ENCODE measurements at regions not wholly inside any gene's neighbourhood (a gene's known extent, or its start where the extent isn't known, plus 50 kb on each side); places are given as distances from the start of the nearest gene placed in this dataset.

- Histone ChIP-seq H3K36me3 (replicated peaks; ENCODE audit: control insufficient read depth, insufficient read depth, low read length) (no peaks in the 10 kb centered on the region), H3K27me3 (ENCODE audit: control insufficient read depth, insufficient read depth, low read length) (no peaks in the 10 kb centered on the region), H3K4me3 (ENCODE audit: insufficient read depth, low read depth, low read length) (no peak overlapping the region)
- no peak for DNase-seq
These were observed 293.3 kb downstream of the BRD1 start for GRCh38 chr22:49534386-49534785.

GRCh38 chr22:49533886-49534285, 293.8 kb downstream of the BRD1 start:
- Histone ChIP-seq H3K36me3 (replicated peaks; ENCODE audit: control insufficient read depth, insufficient read depth, low read length) (no peaks in the 10 kb centered on the region), H3K27me3 (ENCODE audit: control insufficient read depth, insufficient read depth, low read length) (no peaks in the 10 kb centered on the region), H3K4me3 (ENCODE audit: insufficient read depth, low read depth, low read length) (no peak overlapping the region)
- DNase-seq: no peak

GRCh38 chr22:49532869-49533802, 294.5 kb downstream of the BRD1 start:
- no peak for DNase-seq
- Histone ChIP-seq H3K27me3 (ENCODE audit: control insufficient read depth, insufficient read depth, low read length) (no peaks in the 10 kb centered on the region), H3K36me3 (replicated peaks; ENCODE audit: control insufficient read depth, insufficient read depth, low read length) (no peaks in the 10 kb centered on the region), H3K4me3 (ENCODE audit: insufficient read depth, low read depth, low read length) (no peak overlapping the region)

- no peaks in the 10 kb centered on the region for H3K27me3 ChIP-seq (ENCODE audit: control insufficient read depth, insufficient read depth, low read length)
- DNase-seq: no peak
- no peak overlapping the region for H3K4me3 ChIP-seq (ENCODE audit: insufficient read depth, low read depth, low read length)
- H3K36me3 ChIP-seq (replicated peaks; ENCODE audit: control insufficient read depth, insufficient read depth, low read length): no peaks in the 10 kb centered on the region
These were observed 296.3 kb downstream of the BRD1 start for GRCh38 chr22:49531368-49531791.

DNA sequence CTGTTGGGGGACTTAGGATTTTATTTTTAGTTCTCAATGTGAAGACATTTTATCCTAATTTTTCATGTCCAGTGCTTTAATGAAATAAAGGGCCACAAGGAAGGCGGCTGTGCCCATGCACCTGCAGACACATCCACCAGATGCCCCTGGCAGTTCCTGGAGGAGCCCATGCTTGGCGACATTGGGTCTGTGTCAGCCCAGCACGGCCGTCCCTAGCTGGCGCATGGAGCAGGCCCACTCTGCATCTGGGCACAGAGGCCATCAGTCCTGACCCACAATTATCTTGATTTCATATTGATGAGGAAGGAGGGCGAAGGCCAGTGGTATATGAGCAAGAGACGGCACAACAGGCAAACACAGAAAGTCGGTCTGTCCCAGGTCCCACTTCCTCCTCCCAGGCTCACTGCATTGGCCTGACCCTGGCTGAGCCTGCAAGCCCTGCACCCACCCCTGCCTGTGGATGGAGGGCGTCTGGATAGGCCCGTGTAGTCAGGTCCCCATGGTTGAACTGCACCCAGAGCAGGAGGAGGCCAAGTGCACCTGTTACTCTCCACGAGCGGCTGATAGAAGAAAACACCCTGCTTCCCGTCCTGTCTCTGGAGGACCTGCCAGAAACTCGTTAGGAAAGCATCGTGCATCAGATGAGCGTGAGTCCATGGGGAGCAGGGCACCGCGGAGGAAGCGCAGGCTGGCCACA, 296.9 kb downstream of the BRD1 start:
- DNase-seq: no peak
- Histone ChIP-seq H3K4me3 (ENCODE audit: insufficient read depth, low read depth, low read length) (no peak overlapping the region), H3K27me3 (ENCODE audit: control insufficient read depth, insufficient read depth, low read length) (no peaks in the 10 kb centered on the region), H3K36me3 (replicated peaks; ENCODE audit: control insufficient read depth, insufficient read depth, low read length) (no peaks in the 10 kb centered on the region)

DNA sequence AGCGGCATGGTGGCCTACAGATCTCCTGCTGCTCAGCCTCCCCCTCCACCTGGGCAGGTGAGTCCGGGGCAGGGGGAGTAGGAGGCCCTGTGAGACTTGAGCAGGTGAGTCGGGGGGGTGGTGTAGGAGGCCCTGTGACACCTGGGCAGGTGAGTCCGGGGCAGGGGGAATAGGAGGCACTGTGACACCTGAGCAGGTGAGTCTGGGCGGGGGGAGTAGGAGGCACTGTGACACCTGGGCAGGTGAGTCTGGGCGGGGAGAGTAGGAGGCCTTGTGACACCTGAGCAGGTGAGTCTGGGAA, 299.3 kb downstream of the BRD1 start:
- no peaks in the 10 kb centered on the region for H3K27me3 ChIP-seq (ENCODE audit: control insufficient read depth, insufficient read depth, low read length)
- H3K36me3 ChIP-seq (replicated peaks; ENCODE audit: control insufficient read depth, insufficient read depth, low read length): no peaks in the 10 kb centered on the region
- H3K4me3 ChIP-seq (ENCODE audit: insufficient read depth, low read depth, low read length): no peak overlapping the region
- DNase-seq: no peak

DNA sequence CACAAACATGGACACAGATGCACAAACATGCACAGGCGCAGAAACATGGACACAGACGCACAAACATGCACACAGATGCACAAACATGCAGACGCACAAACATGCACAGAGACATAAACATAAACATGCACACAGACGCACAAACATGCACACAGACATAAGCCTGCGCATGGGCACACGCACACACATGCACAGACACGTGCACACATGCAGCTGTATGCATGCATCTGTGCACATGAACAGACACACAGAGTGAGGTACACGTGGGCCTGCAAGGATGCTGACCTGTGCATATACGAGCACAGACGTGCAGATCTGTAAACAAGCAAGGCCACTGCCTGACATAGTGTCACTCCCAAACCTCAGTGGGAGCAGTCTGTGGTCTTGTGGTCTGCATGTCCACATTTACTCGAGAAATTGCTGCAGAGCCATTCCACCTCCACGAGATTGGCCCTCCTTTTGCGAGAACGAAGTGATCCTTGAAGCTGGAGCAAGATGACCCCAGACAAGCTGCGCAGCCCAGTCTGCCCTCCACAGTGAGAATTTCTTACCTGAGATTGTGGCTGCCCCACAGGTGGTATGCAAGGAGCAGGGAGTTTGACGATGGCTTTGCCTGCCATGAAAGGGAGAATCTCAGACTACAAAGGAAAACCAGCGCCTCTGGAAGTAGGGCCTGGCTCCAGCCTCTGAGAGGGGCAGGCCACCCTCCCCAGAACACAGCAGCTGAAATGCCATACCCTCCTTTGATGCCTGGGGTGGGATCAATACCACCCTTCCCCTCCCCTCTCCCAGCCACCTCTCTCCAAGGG, 299.9 kb downstream of the BRD1 start:
- no peak for DNase-seq
- Histone ChIP-seq H3K36me3 (replicated peaks; ENCODE audit: control insufficient read depth, insufficient read depth, low read length) (no peaks in the 10 kb centered on the region), H3K4me3 (ENCODE audit: insufficient read depth, low read depth, low read length) (no peak overlapping the region), H3K27me3 (ENCODE audit: control insufficient read depth, insufficient read depth, low read length) (no peaks in the 10 kb centered on the region)

DNA sequence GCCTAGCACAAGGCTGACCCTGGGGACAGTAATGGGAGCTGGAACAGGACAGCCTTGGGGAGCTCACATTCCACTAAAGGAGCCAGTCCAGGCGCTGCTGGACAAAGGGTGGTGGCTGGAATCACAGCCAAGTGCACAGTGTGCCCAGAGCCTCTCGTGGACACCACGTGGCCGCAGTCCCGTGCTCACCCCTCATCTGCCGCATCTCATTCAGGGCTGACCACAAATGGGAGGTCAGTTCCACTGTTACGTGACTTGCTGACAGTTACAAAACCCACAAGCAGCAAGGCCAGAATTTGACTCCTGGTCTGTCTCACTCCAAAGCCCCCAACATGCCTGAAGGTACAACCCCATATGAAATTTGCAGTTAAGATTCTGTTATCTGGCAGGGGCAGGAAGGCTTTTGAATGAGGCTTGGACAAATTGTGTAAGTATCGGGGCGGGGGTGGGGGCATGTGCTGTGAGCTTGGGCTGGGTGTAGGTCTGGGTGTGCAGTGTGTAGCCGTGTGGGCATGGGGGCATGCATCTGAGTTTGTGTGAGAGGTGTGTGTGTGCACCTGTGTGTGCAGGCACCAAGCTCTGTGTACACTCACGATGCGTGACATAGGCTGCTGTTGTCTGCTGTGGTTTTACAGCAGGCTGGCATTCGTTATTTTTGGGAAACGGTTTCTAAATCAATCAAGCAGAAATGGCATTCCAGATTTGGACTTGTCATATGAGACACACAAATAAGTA, 301.7 kb downstream of the BRD1 start:
- Histone ChIP-seq H3K27me3 (ENCODE audit: control insufficient read depth, insufficient read depth, low read length) (no peaks in the 10 kb centered on the region), H3K4me3 (ENCODE audit: insufficient read depth, low read depth, low read length) (no peak overlapping the region), H3K36me3 (replicated peaks; ENCODE audit: control insufficient read depth, insufficient read depth, low read length) (no peaks in the 10 kb centered on the region)
- DNase-seq: no peak

DNA sequence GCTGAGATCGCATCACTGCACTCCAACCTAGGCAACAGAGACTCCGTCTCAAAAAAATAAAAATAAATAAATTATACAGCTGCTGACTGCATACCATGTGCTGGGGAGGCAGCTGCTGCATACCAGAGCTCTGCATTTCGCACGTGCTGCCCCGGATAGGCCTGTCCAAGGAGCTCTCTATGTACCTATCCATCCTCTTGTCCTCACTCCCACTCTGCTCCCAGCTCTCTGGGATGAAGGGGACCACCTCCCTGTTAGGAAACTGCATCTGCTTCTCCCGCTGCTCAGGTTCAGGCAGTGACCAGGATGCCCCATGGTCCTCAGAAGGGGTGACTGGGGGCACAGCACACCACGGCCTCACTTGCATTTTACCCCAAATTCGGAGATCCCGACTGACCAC, 302.3 kb downstream of the BRD1 start:
- Histone ChIP-seq H3K4me3 (ENCODE audit: insufficient read depth, low read depth, low read length) (no peak overlapping the region), H3K36me3 (replicated peaks; ENCODE audit: control insufficient read depth, insufficient read depth, low read length) (no peaks in the 10 kb centered on the region), H3K27me3 (ENCODE audit: control insufficient read depth, insufficient read depth, low read length) (no peaks in the 10 kb centered on the region)
- no peak for DNase-seq

DNA sequence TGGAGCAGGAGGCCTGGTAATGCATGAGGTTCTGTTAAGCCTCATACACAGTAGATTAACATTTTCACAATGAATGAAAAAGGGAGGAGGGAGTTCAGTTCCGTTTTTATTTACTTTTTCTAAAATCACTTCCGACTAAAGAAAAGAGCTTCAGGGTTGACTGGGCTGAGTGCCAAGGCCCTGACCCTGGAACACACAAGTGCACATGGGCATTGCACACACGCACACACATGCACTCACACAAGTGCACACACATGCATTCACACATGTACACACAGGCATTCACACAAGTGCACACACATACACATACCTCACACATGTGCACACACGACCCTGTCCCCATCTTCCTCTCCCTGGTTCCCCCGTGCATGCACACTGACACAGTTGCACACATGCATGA, 303.3 kb downstream of the BRD1 start:
- Histone ChIP-seq H3K27me3 (ENCODE audit: control insufficient read depth, insufficient read depth, low read length) (no peaks in the 10 kb centered on the region), H3K36me3 (replicated peaks; ENCODE audit: control insufficient read depth, insufficient read depth, low read length) (no peaks in the 10 kb centered on the region), H3K4me3 (ENCODE audit: insufficient read depth, low read depth, low read length) (no peak overlapping the region)
- DNase-seq: no peak

- peak; percentile 57 for DNase-seq
- no peak overlapping the region for H3K4me3 ChIP-seq (ENCODE audit: insufficient read depth, low read depth, low read length)
- H3K27me3 ChIP-seq (ENCODE audit: control insufficient read depth, insufficient read depth, low read length): no peaks in the 10 kb centered on the region
- no peaks in the 10 kb centered on the region for H3K36me3 ChIP-seq (replicated peaks; ENCODE audit: control insufficient read depth, insufficient read depth, low read length)
These were observed 304.2 kb downstream of the BRD1 start for GRCh38 chr22:49523374-49524008.

GRCh38 chr22:49522582-49523373, 304.9 kb downstream of the BRD1 start:
- no peak for DNase-seq
- H3K27me3 ChIP-seq (ENCODE audit: control insufficient read depth, insufficient read depth, low read length): no peaks in the 10 kb centered on the region
- H3K36me3 ChIP-seq (replicated peaks; ENCODE audit: control insufficient read depth, insufficient read depth, low read length): no peaks in the 10 kb centered on the region
- no peak overlapping the region for H3K4me3 ChIP-seq (ENCODE audit: insufficient read depth, low read depth, low read length)

- Histone ChIP-seq H3K27me3 (ENCODE audit: control insufficient read depth, insufficient read depth, low read length) (no peaks in the 10 kb centered on the region), H3K4me3 (ENCODE audit: insufficient read depth, low read depth, low read length) (no peak overlapping the region)
These were observed 305.9 kb downstream of the BRD1 start for GRCh38 chr22:49521787-49522224.

More at GRCh38 chr22:49521787-49522224, 305.9 kb downstream of the BRD1 start:
- DNase-seq: no peak
- no peaks in the 10 kb centered on the region for H3K36me3 ChIP-seq (replicated peaks; ENCODE audit: control insufficient read depth, insufficient read depth, low read length)

Measured in H7 (cell line).